CD14-positive monocyte (primary cell): ENCODE measurements at regions not wholly inside any gene's neighbourhood (a gene's known extent, or its start where the extent isn't known, plus 50 kb on each side); places are given as distances from the start of the nearest gene placed in this dataset.

Experiments used
- DNase-seq, 3 donors: peaks; one replicate each; pipeline ENCODE4 v3.0.0-alpha.2; 2011 to 2022
- H2AFZ ChIP-seq: 2 replicates; pipeline ENCODE4 v1.6.0; 2012; ENCODE audit warnings: mild to moderate bottlenecking, low read depth, low read length, inconsistent platforms; ENCODE audit not compliant: insufficient read depth, poor library complexity, severe bottlenecking
- H3K27ac ChIP-seq, 2 donors: 1 replicate in 1 of 2; 2 replicates in 1 of 2; pipeline ENCODE4 v1.5.1; 2012 to 2013; ENCODE audit warnings: low read length in 2 of 2, control low read depth in 1 of 2, inconsistent platforms in 1 of 2, low read depth in 1 of 2, mild to moderate bottlenecking in 1 of 2
- H3K27me3 ChIP-seq, 2 donors: one replicate each; pipeline versions ENCODE4 v1.6.0 to v1.6.1; 2011 to 2013; ENCODE audit warnings: low read length in 2 of 2; ENCODE audit not compliant: control insufficient read depth in 2 of 2, insufficient read depth in 2 of 2
- H3K36me3 ChIP-seq, 2 donors: replicated peaks in 1 of 2; 1 replicate in 1 of 2; 2 replicates in 1 of 2; pipeline versions ENCODE4 v1.5.1 to v1.6.1; 2012 to 2013; ENCODE audit warnings: low read length in 2 of 2, control low read depth in 1 of 2, inconsistent platforms in 1 of 2, mild to moderate bottlenecking in 1 of 2; ENCODE audit not compliant: insufficient read depth in 2 of 2, control insufficient read depth in 1 of 2
- H3K4me1 ChIP-seq, 2 donors: 1 replicate in 1 of 2; 2 replicates in 1 of 2; pipeline versions ENCODE4 v1.5.1 to v1.6.1; 2012 to 2013; ENCODE audit warnings: low read length in 2 of 2, control low read depth in 1 of 2, inconsistent platforms in 1 of 2, mild to moderate bottlenecking in 1 of 2, moderate library complexity in 1 of 2; ENCODE audit not compliant: insufficient read depth in 2 of 2, control insufficient read depth in 1 of 2
- H3K4me2 ChIP-seq: replicated peaks from 2 replicates; pipeline ENCODE3; 2012; ENCODE audit warnings: low read length, moderate library complexity, mild to moderate bottlenecking; ENCODE audit not compliant: poor library complexity, severe bottlenecking; ENCODE audit errors: extremely low read depth
- H3K4me3 ChIP-seq, 3 experiments: fragments of 200-600 bp in 1 of 3; sonication (generic) in 1 of 3; replicated peaks in 1 of 3; 1 replicate in 2 of 3; 2 replicates in 1 of 3; pipeline ENCODE4 v1.5.1; 2011 to 2013; ENCODE audit warnings: low read length in 3 of 3, mild to moderate bottlenecking in 3 of 3, control low read depth in 2 of 3, low read depth in 2 of 3, inconsistent platforms in 1 of 3, moderate library complexity in 1 of 3
- H3K79me2 ChIP-seq: 2 replicates; pipeline ENCODE4 v1.6.0; 2012; ENCODE audit warnings: mild to moderate bottlenecking, control low read depth, inconsistent platforms, low read length, moderate library complexity; ENCODE audit not compliant: insufficient read depth
- H3K9ac ChIP-seq: 2 replicates; pipeline ENCODE4 v1.6.0; 2017; ENCODE audit warnings: low read length, mild to moderate bottlenecking; ENCODE audit not compliant: insufficient read depth, poor library complexity, severe bottlenecking
- H3K9me3 ChIP-seq, 2 donors: replicated peaks in 1 of 2; 1 replicate in 1 of 2; 2 replicates in 1 of 2; pipeline versions ENCODE4 v1.5.1 to v1.6.1; 2012 to 2013; ENCODE audit warnings: low read length in 2 of 2, control low read depth in 1 of 2; ENCODE audit not compliant: control insufficient read depth in 1 of 2, insufficient read depth in 1 of 2
- H4K20me1 ChIP-seq: 2 replicates; pipeline ENCODE4 v1.6.0; 2012; ENCODE audit warnings: mild to moderate bottlenecking, low read length, control low read depth, moderate library complexity; ENCODE audit not compliant: insufficient read depth
- H3K27ac Mint-ChIP-seq, 7 donors: one replicate each; pipeline ENCODE4 v1.8.0; 2020; ENCODE audit warnings: mild to moderate bottlenecking in 7 of 7, mixed read lengths in 7 of 7, moderate library complexity in 6 of 7, inconsistent platforms in 2 of 7
- H3K27me3 Mint-ChIP-seq, 3 donors: one replicate each; pipeline ENCODE4 v1.8.0; 2021 to 2022; ENCODE audit warnings: low read depth in 3 of 3, mild to moderate bottlenecking in 3 of 3, mixed read lengths in 3 of 3, moderate library complexity in 3 of 3, inconsistent platforms in 1 of 3
- H3K36me3 Mint-ChIP-seq, 2 donors: one replicate each; pipeline ENCODE4 v1.8.0; 2020; ENCODE audit warnings: mixed read lengths in 2 of 2, inconsistent platforms in 1 of 2, mild to moderate bottlenecking in 1 of 2
- H3K4me1 Mint-ChIP-seq: one replicate; pipeline ENCODE4 v1.8.0; 2020; ENCODE audit warnings: mild to moderate bottlenecking, mixed read lengths
- H3K4me3 Mint-ChIP-seq, 2 donors: one replicate each; pipeline ENCODE4 v1.8.0; 2020; ENCODE audit warnings: mild to moderate bottlenecking in 2 of 2, mixed read lengths in 2 of 2, moderate library complexity in 1 of 2
- H3K9me3 Mint-ChIP-seq, 7 donors: one replicate each; pipeline ENCODE4 v1.8.0; 2020 to 2022; ENCODE audit warnings: mixed read lengths in 7 of 7, mild to moderate bottlenecking in 6 of 7, moderate library complexity in 6 of 7, inconsistent platforms in 2 of 7
- WGBS: methylation state at CpG from one replicate; pipeline ENCODE4 v1.1.5; 2013; ENCODE audit warnings: missing lambda C conversion rate; ENCODE audit not compliant: insufficient coverage; 5-methylcytosine and 5-hydroxymethylcytosine counted together
- intact Hi-C, 2 donors: fragments of 100-400 bp; cut with micrococcal nuclease; formaldehyde crosslinking; loops; one replicate each; pipeline versions ENCODE4 v1.15.0 to v1.15.1; 2023
- TF ChIP-seq, protein P1 (sequence below): fragments of 200-600 bp; IDR thresholded peaks from one replicate; pipeline ENCODE4 v1.8.0; 2022; ENCODE audit warnings: antibody characterized with exemption, mild to moderate bottlenecking

DNA sequence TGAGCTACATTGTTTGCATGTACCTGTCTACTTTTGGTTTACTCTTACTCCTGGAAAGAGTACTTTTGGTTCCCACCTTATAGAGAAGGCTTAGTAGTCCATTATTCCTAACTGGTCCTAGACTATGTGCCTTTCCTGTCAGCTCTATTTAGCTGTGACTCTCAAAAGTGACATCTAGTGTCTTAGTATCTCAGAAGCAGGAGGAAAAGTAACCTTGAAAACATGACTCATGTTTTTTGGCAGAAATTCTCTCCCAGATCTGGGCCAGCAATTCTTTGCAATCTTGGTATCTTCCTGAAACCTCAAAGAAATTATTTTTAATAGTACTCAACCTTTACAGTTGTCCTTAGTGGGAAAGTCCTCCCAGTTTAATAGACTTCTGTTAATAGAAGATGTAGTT lies 691.7 kb upstream of the SEMA6A start:
- H3K9me3 ChIP-seq = peaks cover 0 to 11% of the 10 kb centered on the region in 2 donors
- H2AFZ ChIP-seq = no peak overlapping the region
- no peak overlapping the region for H3K4me3 ChIP-seq
- H3K9ac ChIP-seq = no peak overlapping the region
- Mint-ChIP-seq H3K4me3 (no peak overlapping the region), H3K27ac (no peak overlapping the region), H3K9me3 (peaks cover 0 to 11% (median 3%) of the 10 kb centered on the region in 7 donors), H3K36me3 (no peaks in the 10 kb centered on the region), H3K4me1 (no peaks in the 10 kb centered on the region), H3K27me3 (no peaks in the 10 kb centered on the region)
- no peak overlapping the region for H3K27ac ChIP-seq
- intact Hi-C loops = no loop called here
- H3K4me1 ChIP-seq = no peaks in the 10 kb centered on the region
- H3K79me2 ChIP-seq = no peaks in the 10 kb centered on the region
- H3K27me3 ChIP-seq = no peaks in the 10 kb centered on the region
- no peaks in the 10 kb centered on the region for H3K36me3 ChIP-seq
- TF ChIP-seq, protein P1, sequence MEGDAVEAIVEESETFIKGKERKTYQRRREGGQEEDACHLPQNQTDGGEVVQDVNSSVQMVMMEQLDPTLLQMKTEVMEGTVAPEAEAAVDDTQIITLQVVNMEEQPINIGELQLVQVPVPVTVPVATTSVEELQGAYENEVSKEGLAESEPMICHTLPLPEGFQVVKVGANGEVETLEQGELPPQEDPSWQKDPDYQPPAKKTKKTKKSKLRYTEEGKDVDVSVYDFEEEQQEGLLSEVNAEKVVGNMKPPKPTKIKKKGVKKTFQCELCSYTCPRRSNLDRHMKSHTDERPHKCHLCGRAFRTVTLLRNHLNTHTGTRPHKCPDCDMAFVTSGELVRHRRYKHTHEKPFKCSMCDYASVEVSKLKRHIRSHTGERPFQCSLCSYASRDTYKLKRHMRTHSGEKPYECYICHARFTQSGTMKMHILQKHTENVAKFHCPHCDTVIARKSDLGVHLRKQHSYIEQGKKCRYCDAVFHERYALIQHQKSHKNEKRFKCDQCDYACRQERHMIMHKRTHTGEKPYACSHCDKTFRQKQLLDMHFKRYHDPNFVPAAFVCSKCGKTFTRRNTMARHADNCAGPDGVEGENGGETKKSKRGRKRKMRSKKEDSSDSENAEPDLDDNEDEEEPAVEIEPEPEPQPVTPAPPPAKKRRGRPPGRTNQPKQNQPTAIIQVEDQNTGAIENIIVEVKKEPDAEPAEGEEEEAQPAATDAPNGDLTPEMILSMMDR = no peak
- no peak overlapping the region for H3K4me2 ChIP-seq
- no peaks in the 10 kb centered on the region for H4K20me1 ChIP-seq
- DNase-seq = no peak

DNA sequence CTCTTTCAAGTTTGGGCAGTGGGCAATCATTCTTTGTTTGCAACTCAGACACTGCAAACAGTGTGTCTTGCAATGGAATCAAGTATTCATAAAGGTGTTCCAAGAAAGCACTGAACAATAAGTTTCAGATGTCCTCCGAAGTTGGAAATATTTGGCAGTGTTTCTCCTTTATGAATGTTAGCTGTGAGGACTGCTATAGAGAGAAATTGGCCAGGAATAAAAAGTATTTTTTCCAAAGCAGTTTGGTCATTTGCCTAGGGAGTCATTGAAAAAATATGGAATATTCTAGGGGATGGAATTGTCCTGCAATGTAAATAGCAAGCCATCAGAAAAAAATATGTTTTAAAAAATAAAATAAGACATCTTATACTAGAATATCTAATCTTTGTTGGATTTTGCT lies 688.6 kb upstream of the SEMA6A start:
- H3K9me3 Mint-ChIP-seq = peaks cover 0 to 8% (median 3%) of the 10 kb centered on the region in 7 donors
- H3K9ac ChIP-seq = no peak overlapping the region
- no peaks in the 10 kb centered on the region for H3K27me3 Mint-ChIP-seq
- H3K9me3 ChIP-seq = peaks cover 0 to 5% of the 10 kb centered on the region in 2 donors
- H3K27me3 ChIP-seq = no peaks in the 10 kb centered on the region
- no peak for DNase-seq
- H3K27ac ChIP-seq = no peak overlapping the region
- no peaks in the 10 kb centered on the region for H3K79me2 ChIP-seq
- H3K4me3 Mint-ChIP-seq = no peak overlapping the region
- H3K27ac Mint-ChIP-seq = no peak overlapping the region
- H3K36me3 ChIP-seq = no peaks in the 10 kb centered on the region
- H3K4me2 ChIP-seq = no peak overlapping the region
- H3K4me1 Mint-ChIP-seq = no peaks in the 10 kb centered on the region
- no peaks in the 10 kb centered on the region for H3K4me1 ChIP-seq
- H4K20me1 ChIP-seq = no peaks in the 10 kb centered on the region
- no peak overlapping the region for H3K4me3 ChIP-seq
- H3K36me3 Mint-ChIP-seq = no peaks in the 10 kb centered on the region
- intact Hi-C loops = no loop called here
- no CpG with 5 or more reads among the region's 1 CpG for WGBS
- H2AFZ ChIP-seq = no peak overlapping the region
- TF ChIP-seq, protein P1 = no peak
